Hindlimb muscle (tissue), 1 donor: ENCODE measurements at regions not wholly inside any gene's neighbourhood (a gene's known extent, or its start where the extent isn't known, plus 50 kb on each side); places are given as distances from the start of the nearest gene placed in this dataset.
"Not testable (repeated sequence)": the region's sequence is repeated elsewhere in the genome, so short reads cannot be mapped to it uniquely, and the experiment has no call there.

Experiments
- DNase-seq: peaks from one replicate; pipeline ENCODE4 v3.0.0-alpha.2; 2013

- DNase-seq, result peak; percentile 68
Measured at GRCh38 chr3:193805448-193805847, 212.4 kb downstream of the OPA1 start.

- DNase-seq, result no peak
Measured at GRCh38 chr3:193808317-193808716, 215.3 kb downstream of the OPA1 start.

- DNase-seq, result no peak
Measured at GRCh38 chr3:193809106-193809505, 216.1 kb downstream of the OPA1 start.

GRCh38 chr3:193812078-193812725 is 219.2 kb downstream of the OPA1 start:
- no peak for DNase-seq

- no peak for DNase-seq
Measured at GRCh38 chr3:193812791-193813500, 219.9 kb downstream of the OPA1 start.

DNA sequence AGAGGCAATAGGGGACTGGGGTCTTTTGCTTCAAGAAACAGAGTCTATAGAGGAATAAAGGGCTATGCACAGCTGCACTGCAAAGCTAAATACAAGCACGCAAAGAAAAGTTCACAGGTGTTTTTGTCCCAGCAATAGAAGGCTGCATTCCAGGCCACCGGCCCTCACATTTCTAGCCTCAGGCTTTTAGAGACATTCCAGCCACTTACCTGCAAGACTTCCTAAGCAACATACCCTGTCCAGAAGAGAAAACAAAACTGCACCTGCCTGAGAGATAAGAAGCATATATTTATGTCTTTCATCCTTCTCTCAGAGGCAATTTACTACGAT is 220.5 kb downstream of the OPA1 start:
- DNase-seq, result no peak

GRCh38 chr3:193814166-193814892 is 221.3 kb downstream of the OPA1 start:
- no peak for DNase-seq

DNA sequence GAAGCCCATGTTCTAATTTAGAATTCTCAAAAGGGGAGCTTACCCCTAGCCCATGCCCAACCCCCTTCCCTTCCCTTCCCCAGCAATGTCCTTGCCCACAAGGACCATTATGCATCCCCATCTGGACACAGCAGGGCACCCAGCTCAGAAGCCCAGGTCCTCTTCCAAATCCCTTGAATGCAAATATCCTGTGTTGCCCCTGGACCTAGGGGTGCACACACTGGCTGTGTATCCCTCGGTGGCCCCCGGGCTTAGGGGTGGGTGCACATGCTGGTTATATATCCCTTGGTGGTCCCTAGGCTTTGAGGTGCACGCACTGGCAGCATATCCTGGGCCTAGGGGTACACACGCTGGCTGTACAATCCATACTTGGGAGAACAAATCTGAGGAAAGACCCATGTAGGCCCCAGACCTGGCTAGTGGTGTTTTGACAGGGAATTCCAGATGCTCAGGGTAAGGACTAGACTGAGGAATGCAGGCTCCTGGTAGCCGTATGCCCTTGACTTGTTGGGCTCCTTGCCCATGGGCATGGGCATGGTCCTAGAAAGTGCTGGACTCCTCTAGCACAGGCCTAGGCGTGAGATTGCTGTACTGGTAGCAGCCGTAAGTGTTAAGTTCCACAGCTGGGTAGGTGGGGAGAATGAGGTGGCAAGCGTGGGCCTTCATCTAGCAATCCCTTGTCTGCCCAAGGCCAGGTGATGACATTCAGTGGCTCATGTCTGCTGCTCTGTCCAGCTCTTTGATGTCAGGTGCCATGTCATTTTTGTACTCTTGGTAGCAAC is 222.4 kb downstream of the OPA1 start:
- no peak for DNase-seq

DNA sequence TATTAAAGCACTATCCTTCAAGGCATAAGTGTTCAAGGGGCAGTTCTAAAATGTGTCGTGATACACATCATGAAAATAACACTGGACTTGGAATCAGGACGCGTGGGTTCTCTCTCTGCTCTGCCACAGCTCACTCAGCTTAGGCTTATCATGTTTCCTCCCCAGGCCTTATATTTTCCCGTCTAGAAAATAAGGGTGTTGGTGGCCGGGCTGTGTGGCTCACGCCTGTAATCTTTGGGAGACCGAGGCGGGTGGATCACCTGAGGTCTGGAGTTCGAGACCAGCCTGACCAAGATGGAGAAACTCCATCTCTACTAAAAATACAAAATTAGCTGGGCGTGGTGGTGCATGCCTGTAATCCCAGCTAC is 223.0 kb downstream of the OPA1 start:
- no peak for DNase-seq

DNA sequence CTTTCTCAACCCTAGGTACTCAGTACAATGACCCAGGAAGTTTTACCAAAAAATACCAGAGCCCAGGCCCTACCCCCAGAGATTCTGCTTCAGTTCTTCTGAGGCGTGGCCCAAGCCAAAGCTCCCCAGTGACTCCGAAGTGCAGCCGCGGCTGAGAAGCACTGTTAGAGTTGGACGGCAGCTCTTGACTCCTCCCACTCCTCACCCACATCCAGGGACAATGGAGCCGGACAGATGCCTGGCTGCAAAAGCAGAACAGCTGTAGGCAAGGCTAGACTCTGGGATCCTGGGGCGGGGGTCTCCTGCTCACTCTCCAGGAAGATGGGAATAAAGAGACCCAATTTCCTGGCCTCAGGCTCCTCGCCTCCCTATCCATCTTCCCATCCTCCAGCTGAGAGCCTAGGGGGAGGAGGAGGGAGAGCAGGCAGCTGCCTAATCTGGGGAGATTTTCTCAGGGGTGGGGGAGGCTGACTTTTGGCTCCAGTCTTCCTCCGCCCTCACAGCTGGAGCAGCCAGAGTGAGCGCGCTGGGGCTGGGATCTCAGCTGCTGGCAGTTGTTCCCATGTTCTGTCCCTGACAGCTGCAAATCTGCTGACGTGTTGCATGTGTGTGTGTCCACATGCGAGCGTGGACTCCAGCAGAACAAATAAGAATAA is 223.8 kb downstream of the OPA1 start:
- DNase-seq, result peak; percentile 94

- DNase-seq, result no peak
Measured at GRCh38 chr3:193819117-193820010, 226.4 kb downstream of the OPA1 start.

GRCh38 chr3:193821151-193821668 is 228.2 kb downstream of the OPA1 start:
- no peak for DNase-seq

GRCh38 chr3:193822492-193823212 is 229.6 kb downstream of the OPA1 start:
- no peak for DNase-seq

GRCh38 chr3:193823213-193823605 is 230.2 kb downstream of the OPA1 start:
- not testable (repeated sequence) for DNase-seq

DNA sequence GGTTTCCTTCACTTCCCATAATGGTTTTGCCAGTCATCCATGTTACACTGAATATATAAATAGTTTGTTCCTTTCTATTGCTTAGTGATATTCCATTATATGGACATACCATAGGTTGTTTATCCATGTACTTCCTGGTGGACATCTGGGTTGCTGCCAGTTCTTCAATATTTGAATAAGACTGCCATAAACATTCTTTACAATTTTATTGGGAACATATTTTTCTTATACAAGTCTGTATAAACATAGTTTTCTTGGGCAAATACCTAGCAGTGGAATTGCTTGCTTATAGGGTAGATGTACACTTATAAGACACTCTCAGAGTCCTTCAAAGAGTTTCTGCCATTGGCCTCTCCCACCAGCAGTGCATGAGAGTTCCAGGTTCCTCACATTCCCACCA is 231.4 kb downstream of the OPA1 start:
- no peak for DNase-seq

DNA sequence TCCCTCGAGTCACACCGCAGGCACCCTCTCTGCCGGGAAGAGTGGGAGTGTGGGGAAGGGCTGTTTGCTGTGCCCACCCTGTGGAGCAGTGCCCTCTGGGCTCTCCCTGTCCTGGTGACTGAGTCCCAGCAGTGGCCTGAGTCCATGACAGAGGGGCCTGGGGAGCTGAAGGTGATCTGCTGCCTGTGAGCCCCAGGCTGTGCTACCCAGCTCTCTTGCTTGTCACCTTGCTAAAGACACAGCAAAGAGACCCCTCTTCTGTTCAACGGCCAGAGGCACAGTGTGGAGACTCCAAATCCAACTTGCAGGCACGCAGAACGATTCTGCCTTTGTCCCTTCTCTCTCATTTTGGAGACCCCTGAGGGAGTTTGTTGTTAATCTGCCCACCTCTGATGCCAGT is 232.6 kb downstream of the OPA1 start:
- no peak for DNase-seq

GRCh38 chr3:193826159-193826795 is 233.3 kb downstream of the OPA1 start:
- no peak for DNase-seq

DNA sequence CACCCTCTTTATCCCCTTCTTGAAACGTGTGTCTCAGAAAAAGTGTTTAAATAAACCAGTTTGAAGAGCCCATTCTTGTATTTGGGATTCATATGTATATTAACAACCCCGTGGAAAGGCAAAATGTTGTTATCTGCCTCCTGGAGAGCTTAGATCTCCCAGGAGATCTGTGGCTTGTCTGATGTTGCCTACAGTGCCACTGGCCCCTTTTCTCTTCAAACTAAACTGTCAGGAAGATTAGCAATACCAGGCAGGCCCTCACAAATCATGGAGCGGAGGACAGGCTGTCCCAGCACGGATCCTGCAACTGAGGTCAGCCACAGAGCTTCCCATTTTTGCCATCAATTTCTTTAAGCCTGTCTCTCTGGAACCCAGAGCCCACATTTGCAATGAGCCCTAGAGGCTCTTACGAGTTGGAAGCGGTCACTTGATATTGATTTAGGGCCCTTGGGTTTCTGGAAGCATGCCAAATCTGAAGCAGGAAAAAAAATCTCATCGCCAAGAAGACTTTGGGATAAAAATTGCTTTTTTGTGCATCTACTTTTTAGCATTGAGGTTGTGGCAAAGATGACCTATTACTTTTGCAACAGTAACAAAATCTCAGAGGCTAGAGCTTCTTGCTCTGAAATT is 234.1 kb downstream of the OPA1 start:
- DNase-seq, result no peak

DNA sequence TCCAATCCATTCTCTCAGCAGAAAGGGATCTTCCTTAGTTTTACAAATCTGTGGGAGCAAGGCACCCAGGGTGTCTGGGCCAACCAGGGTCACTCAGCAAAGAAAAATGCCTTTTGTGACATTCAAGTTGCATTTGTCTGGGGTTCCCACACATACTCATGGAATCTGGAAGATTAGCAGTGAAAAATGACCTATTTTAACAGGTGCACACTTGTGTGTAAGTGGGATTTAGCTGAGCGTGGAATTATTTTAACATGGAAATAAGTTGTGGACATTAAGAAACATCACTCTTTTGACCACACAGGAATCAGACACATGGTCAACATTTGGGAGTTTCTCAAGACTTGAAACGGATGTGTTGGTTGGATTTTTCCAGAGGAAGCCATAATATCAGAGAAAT is 234.9 kb downstream of the OPA1 start:
- DNase-seq, result no peak

- no peak for DNase-seq
Measured at GRCh38 chr3:193828477-193828876, 235.5 kb downstream of the OPA1 start.
